GM18951 (cell line): ENCODE measurements at regions not wholly inside any gene's neighbourhood (a gene's known extent, or its start where the extent isn't known, plus 50 kb on each side); places are given as distances from the start of the nearest gene placed in this dataset.
"Not testable (repeated sequence)": the region's sequence is repeated elsewhere in the genome, so short reads cannot be mapped to it uniquely, and the experiment has no call there.

Source experiments
- POLR2A ChIP-seq: IDR thresholded peaks from 4 replicates; pipeline ENCODE4 v1.6.1; 2011; ENCODE audit warnings: mild to moderate bottlenecking; ENCODE audit not compliant: insufficient read length, insufficient read depth; ENCODE audit errors: extremely low read depth
- in situ Hi-C: fragments of 300-500 bp; cut with MboI; formaldehyde crosslinking; loops from one replicate; pipeline ENCODE4 v1.12.0; 2022; ENCODE audit warnings: low sequenced_read_pairs, mixed read lengths, inconsistent platforms; ENCODE audit not compliant: unreplicated experiment

GRCh38 chr6:6946206-6947155 is 161.3 kb upstream of the RREB1 start:
- TF ChIP-seq POLR2A: no peak
- in situ Hi-C loops: no loop called here

GRCh38 chr6:6950373-6951145 is 157.2 kb upstream of the RREB1 start:
- no peak for TF ChIP-seq POLR2A
- in situ Hi-C loops: no loop called here

- in situ Hi-C loops: no loop called here
- TF ChIP-seq POLR2A: no peak
Measured at GRCh38 chr6:6951355-6951754, 156.4 kb upstream of the RREB1 start.

- no peak for TF ChIP-seq POLR2A
- in situ Hi-C loops: no loop called here
Measured at GRCh38 chr6:6952484-6952883, 155.3 kb upstream of the RREB1 start.

- in situ Hi-C loops: not testable (repeated sequence)
Measured at GRCh38 chr6:6952927-6953326, 154.8 kb upstream of the RREB1 start.

- no peak for TF ChIP-seq POLR2A
- in situ Hi-C loops: no loop called here
Measured at GRCh38 chr6:6960571-6961251, 147.1 kb upstream of the RREB1 start.

- in situ Hi-C loops: no loop called here
- TF ChIP-seq POLR2A: no peak
Measured at GRCh38 chr6:6962086-6962485, 145.7 kb upstream of the RREB1 start.

- in situ Hi-C loops: no loop called here
Measured at GRCh38 chr6:6962699-6963098, 145.1 kb upstream of the RREB1 start.

GRCh38 chr6:6963390-6963789 is 144.4 kb upstream of the RREB1 start:
- in situ Hi-C loops: not testable (repeated sequence)

More at GRCh38 chr6:6962699-6963098, 145.1 kb upstream of the RREB1 start:
- no peak for TF ChIP-seq POLR2A

GRCh38 chr6:6964675-6965074 is 143.1 kb upstream of the RREB1 start:
- in situ Hi-C loops: no loop called here
- no peak for TF ChIP-seq POLR2A

GRCh38 chr6:6966127-6966526 is 141.6 kb upstream of the RREB1 start:
- TF ChIP-seq POLR2A: no peak
- in situ Hi-C loops: no loop called here

GRCh38 chr6:6966569-6966968 is 141.2 kb upstream of the RREB1 start:
- in situ Hi-C loops: no loop called here

GRCh38 chr6:6968357-6968730 is 139.4 kb upstream of the RREB1 start:
- TF ChIP-seq POLR2A: no peak
- in situ Hi-C loops: no loop called here

More at GRCh38 chr6:6966569-6966968, 141.2 kb upstream of the RREB1 start:
- no peak for TF ChIP-seq POLR2A
